COLO829 (cell line): ENCODE measurements at regions not wholly inside any gene's neighbourhood (a gene's known extent, or its start where the extent isn't known, plus 50 kb on each side); places are given as distances from the start of the nearest gene placed in this dataset.
"Not testable (repeated sequence)": the region's sequence is repeated elsewhere in the genome, so short reads cannot be mapped to it uniquely, and the experiment has no call there.

Source experiments
- DNase-seq: peaks from one replicate; pipeline ENCODE4 v3.0.0; 2012; ENCODE audit warnings: low spot score

DNA sequence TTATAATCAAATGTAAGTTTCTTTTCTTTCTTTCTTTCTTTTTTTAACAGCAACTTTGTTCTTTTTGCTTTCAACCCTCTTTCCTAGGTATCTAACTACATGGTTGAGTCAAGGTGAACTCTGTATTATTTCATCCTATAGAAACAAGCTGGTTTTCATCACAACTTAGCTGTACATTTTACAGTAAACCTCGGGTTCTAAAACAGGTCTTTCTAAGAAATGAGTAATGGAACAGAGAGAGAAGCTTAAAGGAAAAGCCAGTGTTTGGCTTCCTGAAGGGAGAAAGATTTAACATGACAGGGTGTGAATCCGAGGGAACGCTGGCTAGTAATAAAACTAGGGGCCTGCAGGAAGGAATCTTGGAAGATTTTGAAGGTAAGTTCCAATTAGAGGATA, 143.4 kb upstream of the ITGB1 start:
- no peak for DNase-seq

DNA sequence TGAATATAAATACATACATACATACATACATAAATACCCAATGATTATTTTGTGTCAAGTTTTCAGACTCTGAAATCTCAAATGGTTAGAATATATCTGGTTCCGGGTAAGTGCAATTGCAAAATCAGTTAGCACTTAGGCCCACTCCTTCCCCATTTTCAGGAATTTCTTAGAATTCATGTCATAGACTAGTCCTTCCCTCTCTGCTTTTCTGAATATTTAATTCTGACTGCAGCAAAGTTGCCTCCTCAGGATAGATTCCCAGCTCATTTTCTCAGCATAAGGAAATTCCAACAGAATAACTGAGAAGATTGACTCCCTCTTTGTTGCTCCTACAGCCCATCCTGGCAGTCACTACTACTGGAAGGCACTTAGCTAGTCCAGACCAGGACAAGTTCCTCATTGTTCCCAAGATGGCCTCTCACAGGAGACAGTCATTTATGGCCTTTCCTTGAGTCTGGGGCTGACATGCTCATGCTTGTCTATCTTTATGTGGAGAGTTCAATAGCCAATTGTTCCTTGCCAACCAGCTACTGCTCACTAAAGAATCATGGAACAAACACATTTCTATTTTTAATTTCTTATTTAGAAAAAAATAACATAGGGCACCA, 142.9 kb upstream of the ITGB1 start:
- DNase-seq, result peak; percentile 81

DNA sequence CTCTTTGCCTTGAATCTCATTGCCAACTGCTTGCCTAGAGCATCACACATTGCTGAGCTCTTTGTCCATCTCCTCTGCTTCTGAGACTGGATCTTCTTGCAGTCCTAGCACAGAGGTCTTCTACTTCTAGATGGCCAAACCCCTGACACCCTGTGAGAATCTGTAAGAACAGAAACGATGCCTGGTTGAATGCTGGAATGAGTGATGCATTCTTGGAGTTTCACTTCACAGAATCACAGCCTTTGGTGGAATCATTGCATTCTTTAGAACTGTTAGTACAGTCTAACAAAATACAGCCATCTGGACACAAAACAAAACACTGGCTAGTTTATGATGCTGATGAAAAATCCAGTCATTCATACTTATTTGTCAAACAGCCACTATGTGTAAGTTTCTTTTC, 141.7 kb upstream of the ITGB1 start:
- no peak for DNase-seq

DNA sequence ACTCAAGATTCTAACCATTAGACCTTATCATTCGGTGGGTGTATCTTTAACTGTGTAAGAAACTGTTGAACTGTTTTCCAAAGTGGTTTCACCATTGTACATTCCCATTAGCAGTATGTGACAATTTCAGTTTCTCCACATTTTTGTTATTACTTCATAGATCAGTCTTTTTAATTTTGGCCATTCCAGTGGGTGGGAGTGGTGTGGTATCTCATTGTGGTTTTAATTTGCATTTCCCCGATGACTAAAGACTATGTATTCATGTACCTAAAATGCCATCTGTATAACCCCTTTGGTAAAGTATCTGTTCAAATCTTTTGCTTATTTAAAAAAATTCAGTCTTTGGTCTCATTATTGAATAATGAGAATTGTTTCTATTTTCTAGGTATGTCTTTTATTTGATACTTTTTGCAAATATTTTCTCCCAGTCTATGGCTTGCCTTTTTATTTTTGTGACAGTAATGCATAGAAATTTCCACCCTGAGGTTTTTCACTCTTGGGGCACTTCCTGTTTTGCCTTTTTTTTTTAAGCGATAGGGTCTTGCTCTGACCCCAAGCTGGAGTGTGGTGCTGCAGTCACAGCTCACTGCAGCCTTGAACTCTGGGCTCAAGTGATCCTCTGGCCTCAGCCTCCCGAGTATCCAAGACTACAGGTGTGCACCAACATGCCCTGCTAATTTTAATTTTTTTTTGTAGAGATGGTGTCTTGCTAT, 141.1 kb upstream of the ITGB1 start:
- no peak for DNase-seq

DNA sequence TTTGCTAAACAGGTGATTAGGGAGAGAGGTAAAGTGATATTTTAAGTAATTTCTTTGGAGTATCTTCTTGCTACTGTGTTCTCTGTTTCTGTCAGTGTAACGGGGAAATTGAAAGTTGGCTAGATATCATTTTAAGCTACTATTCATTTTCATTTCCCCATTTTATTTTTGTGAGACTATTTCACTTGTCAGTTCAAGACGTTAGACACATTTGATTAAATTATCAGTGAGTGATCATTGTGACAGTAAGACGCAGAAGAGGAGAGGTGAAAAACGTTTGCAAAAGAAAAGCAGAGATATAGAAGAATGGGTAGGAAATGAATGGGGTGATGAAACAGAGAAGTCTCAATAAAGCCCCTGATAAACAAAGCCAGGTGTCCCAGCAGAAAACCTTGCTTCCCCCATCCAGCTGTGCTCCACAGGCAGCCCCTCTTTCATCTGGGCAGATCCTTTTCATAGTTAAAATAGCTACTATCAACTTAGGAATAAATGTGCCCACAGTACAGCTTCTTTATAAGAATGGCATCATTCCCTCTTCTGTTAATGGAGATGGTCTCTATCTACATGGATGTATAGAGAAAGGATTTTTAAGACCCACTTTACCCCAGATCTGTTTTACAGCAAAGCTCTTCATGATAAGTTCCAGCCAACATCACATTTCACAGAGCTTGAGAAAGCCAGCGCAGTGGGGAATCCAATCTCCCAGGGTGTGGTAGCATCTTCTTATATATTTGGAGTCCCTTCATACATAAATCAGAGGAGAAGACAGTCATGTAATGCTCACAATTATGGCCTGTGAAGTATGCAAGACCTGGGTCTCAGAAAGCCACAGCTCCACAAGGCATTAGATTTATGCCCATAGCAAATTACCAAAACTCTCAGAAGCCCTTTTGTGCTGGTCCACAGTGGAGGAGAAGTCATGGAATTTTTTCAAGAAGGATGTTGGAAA, 138.1 kb upstream of the ITGB1 start:
- no peak for DNase-seq

DNA sequence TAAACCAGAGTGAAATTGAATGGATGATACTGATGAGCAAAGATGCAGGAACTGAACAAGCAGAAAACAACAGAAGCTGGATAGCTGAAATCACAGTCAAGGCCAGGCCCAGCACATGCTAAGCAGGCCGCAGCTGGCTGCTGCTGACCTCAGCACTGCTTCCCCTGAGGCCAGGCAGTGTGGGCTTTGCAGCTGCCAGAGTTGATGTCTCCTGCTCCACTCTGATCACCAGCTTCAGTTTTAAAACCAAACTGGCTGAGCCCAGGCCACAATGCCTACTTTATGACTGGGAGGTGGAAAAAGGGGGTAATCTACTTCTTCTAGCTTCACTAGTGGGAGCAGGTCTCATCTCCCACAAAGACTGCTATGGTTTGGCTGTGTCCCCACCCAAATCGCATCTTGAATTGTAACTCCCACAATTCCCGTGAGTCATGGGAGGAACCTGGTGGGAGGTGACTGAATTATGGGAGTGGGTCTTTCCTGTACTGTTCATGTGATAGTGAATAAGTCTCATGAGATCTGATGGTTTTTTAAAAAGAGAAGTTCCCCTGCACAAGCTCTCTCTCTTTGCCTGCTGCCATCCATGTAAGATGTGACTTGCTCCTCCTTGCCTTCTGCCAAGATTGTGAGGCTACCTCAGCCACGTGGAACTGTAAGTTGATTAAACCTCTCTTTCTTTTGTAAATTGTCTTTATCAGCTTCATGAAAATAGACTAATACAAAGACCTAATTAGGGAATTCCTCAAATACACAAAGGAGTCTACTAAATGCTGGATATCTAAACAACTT, 136.4 kb upstream of the ITGB1 start:
- DNase-seq, result no peak

DNA sequence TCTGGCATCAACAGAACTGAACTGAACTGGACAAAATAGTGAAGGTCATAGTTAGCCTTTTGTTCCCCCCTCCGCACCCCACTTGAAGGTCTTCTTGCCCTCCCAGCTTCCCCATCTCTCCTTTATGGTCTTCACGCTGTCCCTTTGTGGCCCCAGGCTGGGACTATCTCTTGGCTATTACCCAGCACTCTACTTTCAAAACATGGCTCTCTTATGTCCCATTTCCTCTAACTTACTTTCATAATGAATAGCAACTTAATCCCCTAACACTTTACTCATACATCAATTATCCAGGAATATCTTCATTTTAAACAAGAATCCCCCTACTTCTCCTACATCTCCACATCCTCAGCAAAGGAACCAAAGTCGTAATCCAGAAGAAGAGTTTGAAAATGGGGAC, 135.3 kb upstream of the ITGB1 start:
- no peak for DNase-seq

DNA sequence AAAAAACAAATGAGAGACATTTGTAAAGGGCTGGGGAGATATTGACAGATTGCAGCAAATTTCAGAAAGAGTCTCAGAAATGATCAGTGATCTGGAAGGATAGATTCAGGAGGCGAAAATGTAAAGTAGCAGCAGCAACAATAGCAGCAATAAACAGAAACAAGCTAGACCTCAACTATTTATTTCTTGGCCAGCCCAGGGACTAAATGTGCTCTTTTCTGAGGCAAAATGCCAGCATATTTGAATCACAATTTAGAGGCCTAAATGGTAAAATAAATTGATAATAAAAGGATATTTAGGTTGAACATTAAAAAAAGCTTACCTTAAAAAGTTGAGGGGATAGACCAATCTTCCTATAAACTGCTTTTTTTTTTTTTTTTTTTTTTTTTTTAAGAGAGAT, 134.6 kb upstream of the ITGB1 start:
- no peak for DNase-seq

DNA sequence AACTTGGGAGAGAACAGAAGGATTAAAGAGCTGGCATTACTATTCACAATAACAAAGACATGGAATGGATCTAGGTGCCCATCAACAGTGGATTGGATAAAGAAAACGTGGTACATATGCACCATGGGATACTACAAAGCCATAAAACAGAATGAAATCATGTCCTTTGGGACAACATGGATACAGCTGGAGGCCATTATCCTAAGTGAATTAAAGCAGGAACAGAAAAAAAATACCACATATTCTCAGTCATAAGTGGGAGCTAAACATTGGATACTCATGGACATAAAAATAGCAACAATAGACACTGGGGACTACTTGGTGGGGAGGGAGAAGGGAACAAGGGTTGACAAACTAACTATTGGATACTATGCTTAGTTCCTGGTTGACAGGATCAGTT, 133.2 kb upstream of the ITGB1 start:
- no peak for DNase-seq

DNA sequence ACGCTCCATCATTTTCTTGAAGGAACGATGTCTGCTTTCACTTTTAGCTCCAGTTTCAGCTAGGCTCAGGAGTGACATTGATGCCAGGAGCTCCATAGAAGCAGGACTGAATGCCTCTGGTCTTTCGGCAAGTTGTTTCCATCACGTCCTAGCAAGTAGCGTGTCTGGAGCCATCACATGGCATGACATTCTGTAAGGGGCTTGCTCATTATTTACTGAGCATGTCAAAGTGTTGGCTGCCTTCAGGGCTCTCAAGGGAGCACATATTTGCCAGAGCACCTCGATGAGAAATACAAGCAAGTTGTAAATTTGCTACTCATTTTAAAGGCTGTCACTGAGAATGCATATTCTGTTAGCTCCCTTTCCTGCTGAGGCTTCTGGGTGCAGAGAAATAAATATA, 131.0 kb upstream of the ITGB1 start:
- DNase-seq, result no peak

DNA sequence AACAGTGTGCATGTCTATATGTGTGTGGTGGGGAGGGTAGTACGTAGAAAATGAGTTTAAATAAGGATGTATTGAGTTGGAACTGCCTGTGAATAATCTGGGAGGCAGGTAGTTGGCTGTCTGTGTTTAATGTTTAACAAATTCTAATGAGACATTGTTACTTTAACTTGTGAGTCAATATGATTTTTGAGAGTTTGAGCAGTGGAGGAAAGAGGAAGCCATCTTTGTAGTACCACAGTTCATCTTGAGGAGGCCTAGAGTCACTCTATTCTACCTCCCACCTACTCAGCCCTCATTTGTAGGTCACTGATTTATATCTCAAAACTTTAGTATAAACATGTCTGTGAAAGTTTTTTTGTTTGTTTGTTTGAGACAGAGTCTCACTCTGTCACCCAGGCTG, 129.9 kb upstream of the ITGB1 start:
- DNase-seq, result no peak

DNA sequence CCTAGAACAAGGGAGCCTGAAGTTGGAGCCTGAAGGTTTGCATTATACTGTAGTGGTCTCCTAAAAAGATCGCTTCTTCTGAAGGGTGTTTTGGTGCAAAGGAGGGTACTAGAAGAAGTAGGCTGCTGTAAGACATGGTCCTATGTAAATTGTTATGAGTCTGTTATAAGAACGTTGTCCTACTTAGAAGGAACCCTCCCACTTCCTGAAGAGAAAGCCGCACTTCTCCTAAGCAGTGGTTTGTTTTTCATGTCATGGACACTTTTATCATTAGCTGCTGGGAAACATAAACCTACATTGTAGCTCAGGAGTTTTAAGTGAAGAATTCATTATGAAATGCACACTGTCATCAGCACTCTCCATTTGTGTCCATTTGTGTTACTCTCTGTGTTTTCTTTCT, 129.1 kb upstream of the ITGB1 start:
- no peak for DNase-seq

DNA sequence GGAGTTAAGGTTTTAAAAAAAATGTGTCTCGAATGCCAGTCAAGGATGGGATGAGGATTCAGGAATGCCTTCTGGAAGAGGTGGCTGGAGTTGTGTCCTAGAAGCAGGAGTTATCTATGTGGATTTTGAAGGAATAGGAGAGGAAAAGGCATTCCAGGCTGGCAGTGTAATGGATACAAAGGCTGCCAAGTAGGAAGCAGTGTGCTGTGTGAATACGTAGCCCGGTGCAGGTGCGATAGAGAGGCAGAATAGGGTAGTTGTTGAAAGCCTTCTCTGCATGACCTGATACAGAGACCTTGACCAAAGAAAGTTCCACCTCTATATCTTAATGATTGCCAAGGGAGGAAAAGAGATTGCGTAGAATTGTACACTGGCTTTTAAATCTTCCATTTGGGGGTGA, 128.1 kb upstream of the ITGB1 start:
- no peak for DNase-seq

DNA sequence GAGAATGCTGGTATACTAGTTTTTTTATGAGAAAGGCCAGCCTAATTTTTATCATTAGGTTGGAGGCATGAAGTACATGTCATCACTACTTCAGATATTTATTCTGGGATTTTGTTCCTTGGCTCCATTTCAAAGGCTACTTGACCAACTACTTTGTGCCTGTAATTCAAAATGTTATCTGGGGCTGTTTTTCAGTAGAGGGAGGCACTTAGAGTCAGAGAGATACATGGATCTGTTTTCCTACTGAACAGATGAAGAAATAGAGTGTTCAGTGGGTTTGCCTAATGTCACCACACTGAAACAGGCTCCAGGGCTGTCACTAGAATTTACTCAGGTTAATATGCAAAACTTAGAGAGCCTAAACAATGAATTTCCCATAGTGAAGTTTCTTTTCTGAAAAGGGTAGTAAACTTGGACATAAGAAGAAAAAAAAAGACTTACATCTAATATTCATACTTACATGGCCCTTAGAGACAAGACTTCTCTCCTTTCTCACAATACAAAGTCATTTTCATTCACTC, 127.3 kb upstream of the ITGB1 start:
- DNase-seq, result no peak

DNA sequence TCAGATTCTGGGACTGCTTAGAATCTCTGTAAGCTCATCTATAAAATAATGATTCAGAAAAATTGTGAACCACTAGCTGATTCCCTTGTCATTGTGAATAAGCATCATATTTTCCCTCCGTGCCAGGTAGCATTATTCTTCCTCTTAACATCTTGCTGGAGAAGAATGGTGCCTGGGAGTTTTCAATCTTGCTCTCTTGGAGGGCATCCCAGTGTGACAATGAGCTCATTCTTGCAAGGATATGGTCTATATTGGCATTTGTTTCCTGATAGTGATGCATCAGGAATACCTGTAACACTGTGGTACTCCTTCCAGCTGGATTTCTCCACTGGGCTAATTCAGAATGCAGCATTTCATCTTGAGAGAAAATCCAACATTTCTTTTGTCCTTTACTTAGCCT, 126.4 kb upstream of the ITGB1 start:
- no peak for DNase-seq

DNA sequence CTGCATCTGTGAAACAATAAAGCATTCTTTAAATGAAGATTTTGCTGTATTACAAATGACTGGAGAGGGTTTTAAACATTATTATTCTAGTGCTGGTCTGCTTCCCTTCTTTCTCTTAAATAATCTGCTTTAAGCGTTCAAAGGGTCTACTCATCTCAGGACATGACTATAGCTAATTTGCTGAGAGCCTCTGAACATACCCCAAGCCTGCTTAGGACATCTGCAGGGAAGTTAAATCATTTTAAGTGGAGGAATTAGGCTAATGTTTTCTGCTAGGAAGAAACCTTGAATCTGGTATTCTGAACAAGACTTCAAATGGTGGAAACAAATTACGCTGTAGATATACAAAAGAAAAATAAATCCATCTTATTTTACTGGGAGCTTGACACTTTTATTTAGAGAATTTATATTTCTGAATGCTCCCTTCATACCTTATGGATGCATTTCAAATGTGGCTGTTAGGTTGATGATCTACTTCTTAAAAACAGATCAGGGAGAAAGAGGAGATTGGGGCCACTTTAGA, 124.4 kb upstream of the ITGB1 start:
- no peak for DNase-seq

DNA sequence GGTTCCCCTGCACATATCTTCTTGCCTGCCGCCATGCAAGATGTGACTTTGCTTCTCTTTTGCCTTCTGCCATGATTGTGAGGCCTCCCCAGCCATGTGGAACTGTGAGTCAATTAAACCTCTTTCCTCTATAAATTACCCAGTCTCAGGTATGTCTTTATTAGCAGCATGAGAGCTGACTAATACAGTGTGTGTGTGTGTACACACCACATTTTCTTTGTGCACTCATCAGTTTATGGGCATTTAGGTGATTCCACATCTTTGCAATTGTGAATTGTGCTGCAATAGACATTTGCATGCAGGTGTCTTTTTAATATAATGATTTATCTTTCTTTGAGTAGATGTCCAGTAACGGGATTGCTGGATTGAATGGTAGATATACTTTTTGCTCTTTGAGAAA, 122.4 kb upstream of the ITGB1 start:
- DNase-seq, result not testable (repeated sequence)

DNA sequence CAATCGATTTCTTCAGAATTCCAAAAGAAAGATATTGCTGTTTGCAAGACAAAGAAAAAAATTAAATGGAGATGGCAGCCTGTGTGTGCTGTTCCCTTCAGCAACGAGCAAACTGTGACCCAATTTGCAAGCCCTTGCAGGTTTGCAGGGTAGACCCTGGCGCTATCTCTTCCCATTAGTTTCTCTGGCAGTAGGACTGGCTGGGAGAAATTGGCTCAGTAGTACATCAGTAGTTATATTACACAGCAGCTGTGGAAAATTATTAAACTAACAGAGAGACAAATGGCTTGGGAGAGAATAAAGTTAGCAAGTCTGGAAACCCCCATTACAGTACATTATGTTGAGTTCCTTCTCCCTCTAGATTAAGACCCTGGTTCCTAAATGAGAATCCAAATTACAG, 116.4 kb upstream of the ITGB1 start:
- no peak for DNase-seq

DNA sequence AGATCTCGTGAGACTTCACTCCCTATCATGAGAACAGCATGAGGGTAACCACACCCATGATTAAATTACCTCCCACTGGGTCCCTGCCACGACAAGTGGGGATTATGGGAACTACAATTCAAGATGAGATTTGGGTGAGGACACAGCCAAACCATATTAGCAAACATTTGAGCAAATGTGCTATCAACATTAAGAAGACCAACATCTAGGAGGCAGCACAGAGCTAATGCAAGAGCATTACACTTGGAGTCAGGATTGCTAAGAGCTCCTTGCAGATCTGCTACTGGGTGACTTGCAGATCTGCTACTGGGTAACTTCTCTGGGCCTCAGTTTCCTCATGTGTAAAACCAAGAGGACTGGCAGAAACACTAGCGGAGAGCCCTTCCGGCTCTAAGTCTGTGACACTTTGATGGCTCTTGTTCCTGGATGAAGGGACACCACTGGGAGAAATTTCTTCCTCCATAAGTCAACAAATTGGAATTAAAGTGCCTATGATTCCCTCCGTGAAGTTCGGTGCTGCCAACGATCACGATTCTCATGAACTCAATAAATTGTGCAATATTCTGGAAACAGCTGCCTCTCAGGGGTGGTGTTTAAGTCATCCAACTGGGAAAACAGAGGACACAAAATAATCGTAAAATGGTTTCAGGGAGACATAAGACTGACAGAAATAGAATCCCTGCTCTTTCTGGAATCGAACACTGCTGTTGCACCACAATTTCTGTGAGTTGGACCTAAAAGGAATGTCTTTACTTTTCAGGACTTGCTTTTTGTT, 115.8 kb upstream of the ITGB1 start:
- DNase-seq, result no peak

DNA sequence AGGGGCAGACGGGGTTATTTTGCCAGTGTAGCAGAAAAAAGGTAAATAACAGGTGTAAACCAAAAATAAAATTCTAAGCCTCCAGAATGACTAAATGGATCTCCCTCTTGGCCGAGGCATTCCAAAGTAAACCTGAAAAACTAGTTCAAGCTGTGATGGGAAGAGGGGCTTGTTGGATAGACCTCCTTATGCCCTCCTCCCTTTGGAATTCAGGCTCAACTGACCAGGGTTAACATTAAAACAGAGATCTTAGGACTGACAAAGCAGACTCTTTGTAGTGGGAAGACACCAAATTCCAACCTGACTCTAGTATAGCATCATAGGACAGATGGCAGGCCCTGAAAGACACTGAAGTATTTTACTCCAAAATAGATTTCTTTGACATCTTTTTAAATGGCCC, 113.8 kb upstream of the ITGB1 start:
- no peak for DNase-seq

DNA sequence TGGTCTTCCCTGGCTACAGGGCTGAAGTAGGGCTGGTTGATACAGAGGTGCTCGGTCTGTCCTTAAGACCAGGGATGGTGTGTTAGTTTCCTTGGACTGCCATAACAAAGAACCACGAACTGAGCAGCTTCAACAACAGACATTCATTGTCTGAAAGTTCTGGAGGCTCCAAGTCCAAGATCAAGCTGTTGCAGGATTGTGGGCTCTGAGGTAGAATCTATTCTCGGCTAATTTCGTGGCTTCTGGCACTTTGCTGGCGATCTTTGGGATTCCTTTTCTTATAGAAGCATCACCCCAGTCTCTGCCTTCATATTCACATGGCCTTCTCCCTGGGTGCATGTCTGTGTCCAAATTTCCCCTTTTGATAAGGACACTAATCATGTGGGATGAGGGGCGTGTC, 112.1 kb upstream of the ITGB1 start:
- no peak for DNase-seq
